WERI-Rb-1 (cell line): ENCODE measurements at regions not wholly inside any gene's neighbourhood (a gene's known extent, or its start where the extent isn't known, plus 50 kb on each side); places are given as distances from the start of the nearest gene placed in this dataset.
"Not testable (repeated sequence)": the region's sequence is repeated elsewhere in the genome, so short reads cannot be mapped to it uniquely, and the experiment has no call there.

Experiments used
- DNase-seq: peaks from one replicate; pipeline ENCODE4 v3.0.0-alpha.2; 2020
- H3K27ac ChIP-seq: fragments of 250-450 bp; sonication (Bioruptor Pico); 2 replicates; pipeline ENCODE4 v1.5.1; 2020; ENCODE audit warnings: mild to moderate bottlenecking, moderate library complexity
- H3K27me3 ChIP-seq: fragments of 250-450 bp; sonication (Bioruptor Pico); 2 replicates; pipeline ENCODE4 v1.5.1; 2021; ENCODE audit warnings: mild to moderate bottlenecking, low read depth, moderate library complexity; ENCODE audit not compliant: insufficient read depth, severe bottlenecking
- H3K36me3 ChIP-seq: fragments of 250-450 bp; sonication (Bioruptor Pico); 2 replicates; pipeline ENCODE4 v1.5.1; 2020; ENCODE audit warnings: mild to moderate bottlenecking, moderate library complexity
- H3K4me3 ChIP-seq: 2 replicates; pipeline ENCODE4 v1.5.1; 2011; ENCODE audit warnings: low read depth, mild to moderate bottlenecking, control low read depth, low read length
- H3K9me3 ChIP-seq: fragments of 250-450 bp; sonication (Bioruptor Pico); 2 replicates; pipeline ENCODE4 v1.5.1; 2021; ENCODE audit warnings: mild to moderate bottlenecking, moderate library complexity; ENCODE audit not compliant: severe bottlenecking
- TF ChIP-seq, protein P1 (sequence below): IDR thresholded peaks from 2 replicates; pipeline ENCODE4 v1.5.1; 2011; ENCODE audit warnings: low read depth, mild to moderate bottlenecking, control low read depth, inconsistent platforms, low read length

- Histone ChIP-seq H3K4me3 (no peak overlapping the region), H3K9me3 (no peaks in the 10 kb centered on the region), H3K27ac (no peak overlapping the region), H3K36me3 (no peaks in the 10 kb centered on the region), H3K27me3 (no peaks in the 10 kb centered on the region)
- TF ChIP-seq, protein P1, sequence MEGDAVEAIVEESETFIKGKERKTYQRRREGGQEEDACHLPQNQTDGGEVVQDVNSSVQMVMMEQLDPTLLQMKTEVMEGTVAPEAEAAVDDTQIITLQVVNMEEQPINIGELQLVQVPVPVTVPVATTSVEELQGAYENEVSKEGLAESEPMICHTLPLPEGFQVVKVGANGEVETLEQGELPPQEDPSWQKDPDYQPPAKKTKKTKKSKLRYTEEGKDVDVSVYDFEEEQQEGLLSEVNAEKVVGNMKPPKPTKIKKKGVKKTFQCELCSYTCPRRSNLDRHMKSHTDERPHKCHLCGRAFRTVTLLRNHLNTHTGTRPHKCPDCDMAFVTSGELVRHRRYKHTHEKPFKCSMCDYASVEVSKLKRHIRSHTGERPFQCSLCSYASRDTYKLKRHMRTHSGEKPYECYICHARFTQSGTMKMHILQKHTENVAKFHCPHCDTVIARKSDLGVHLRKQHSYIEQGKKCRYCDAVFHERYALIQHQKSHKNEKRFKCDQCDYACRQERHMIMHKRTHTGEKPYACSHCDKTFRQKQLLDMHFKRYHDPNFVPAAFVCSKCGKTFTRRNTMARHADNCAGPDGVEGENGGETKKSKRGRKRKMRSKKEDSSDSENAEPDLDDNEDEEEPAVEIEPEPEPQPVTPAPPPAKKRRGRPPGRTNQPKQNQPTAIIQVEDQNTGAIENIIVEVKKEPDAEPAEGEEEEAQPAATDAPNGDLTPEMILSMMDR = no peak
- no peak for DNase-seq
Measured at GRCh38 chr10:114720685-114721278, 62.7 kb upstream of the ABLIM1 start.

GRCh38 chr10:114722136-114722535 lies 64.1 kb upstream of the ABLIM1 start:
- not testable (repeated sequence) for H3K27me3 ChIP-seq, DNase-seq, H3K36me3 ChIP-seq, H3K4me3 ChIP-seq, H3K9me3 ChIP-seq, H3K27ac ChIP-seq

DNA sequence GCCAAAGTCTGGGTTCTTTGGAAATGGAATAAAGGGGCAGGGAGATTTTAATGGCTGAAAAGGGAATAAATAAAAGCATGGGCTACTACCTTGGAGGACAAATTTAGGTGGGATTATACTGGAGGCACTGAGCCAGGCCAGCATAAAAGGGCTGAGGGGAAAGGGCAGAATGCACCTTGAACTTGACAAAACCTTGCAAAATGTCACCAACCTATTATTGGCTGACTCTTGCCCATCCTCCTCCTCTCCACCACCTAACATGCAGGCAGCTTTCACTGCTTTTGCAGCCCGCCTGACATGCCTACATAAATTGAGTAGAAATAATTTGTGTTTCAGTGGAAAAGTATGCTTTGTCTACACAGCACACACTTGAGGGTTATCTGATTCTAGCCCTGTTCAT lies 65.3 kb upstream of the ABLIM1 start:
- no peaks in the 10 kb centered on the region for H3K9me3 ChIP-seq
- no peak overlapping the region for H3K27ac ChIP-seq
- no peaks in the 10 kb centered on the region for H3K36me3 ChIP-seq
- DNase-seq = no peak
- no peak overlapping the region for H3K4me3 ChIP-seq
- TF ChIP-seq, protein P1 = no peak
- no peaks in the 10 kb centered on the region for H3K27me3 ChIP-seq

DNA sequence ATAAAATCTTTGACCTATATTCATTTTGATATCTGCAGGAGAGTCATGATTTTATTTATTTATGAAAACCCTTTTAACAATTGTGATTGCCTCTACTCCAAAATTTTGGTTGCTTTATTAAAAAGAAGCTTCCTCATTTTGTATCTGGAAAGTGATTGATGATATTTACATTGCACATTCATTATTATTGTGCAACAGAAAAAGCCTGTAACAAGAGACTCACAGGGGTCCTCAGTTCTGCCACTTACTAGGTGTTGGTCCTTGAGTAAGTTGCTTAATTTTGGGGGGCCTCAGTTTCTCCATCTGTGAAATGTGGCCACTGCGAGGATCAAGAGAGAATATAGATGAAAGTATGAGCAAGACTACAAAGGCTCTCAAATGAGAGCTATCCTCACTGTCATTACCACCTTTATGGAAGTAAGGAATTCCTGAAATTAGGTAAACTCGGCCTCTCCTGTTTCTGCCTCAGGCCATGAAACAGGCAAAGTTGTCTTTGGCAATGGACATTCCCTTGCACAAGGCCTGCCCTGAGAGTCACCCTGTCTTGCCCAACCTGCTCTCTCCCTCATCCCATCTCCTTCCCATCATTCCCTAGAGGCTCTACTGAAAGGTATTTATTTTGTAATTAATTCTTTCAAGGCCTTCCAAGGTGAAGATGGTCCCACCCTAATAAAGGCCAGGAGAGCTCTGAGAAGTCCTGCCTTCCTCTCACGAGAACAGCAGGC lies 66.1 kb upstream of the ABLIM1 start:
- Histone ChIP-seq H3K27ac (no peak overlapping the region), H3K4me3 (no peak overlapping the region), H3K36me3 (no peaks in the 10 kb centered on the region), H3K9me3 (no peaks in the 10 kb centered on the region), H3K27me3 (no peaks in the 10 kb centered on the region)
- TF ChIP-seq, protein P1 = no peak
- DNase-seq = no peak

DNA sequence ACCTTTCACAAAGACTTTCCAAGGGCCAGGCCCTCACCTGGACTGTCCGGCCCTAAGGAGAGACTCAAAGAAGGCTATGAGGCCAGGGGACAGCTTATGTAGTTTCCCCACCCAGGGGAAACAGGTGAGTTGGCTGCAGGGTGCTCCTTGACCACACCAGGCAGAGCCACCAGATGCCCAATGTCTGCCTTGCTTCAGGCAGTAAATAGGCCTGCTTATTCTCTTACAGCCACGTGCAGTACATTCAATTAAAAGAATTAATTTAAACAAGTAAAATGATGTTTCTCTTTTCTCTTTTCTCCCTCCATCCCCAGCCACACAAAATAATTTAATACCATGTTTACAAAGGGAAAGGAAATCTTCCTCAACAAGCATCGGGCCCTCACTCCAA lies 66.6 kb upstream of the ABLIM1 start:
- no peak overlapping the region for H3K27ac ChIP-seq

GRCh38 chr10:114726820-114727271 lies 68.8 kb upstream of the ABLIM1 start:
- no peak overlapping the region for H3K4me3 ChIP-seq
- no peak for DNase-seq
- TF ChIP-seq, protein P1 = no peak
- H3K27me3 ChIP-seq = no peaks in the 10 kb centered on the region
- no peak overlapping the region for H3K27ac ChIP-seq
- no peaks in the 10 kb centered on the region for H3K36me3 ChIP-seq
- H3K9me3 ChIP-seq = no peaks in the 10 kb centered on the region

More for the DNA sequence above, 66.6 kb upstream of the ABLIM1 start:
- H3K4me3 ChIP-seq = no peak overlapping the region
- H3K27me3 ChIP-seq = no peaks in the 10 kb centered on the region
- H3K9me3 ChIP-seq = no peaks in the 10 kb centered on the region
- H3K36me3 ChIP-seq = no peaks in the 10 kb centered on the region
- no peak for DNase-seq
- TF ChIP-seq, protein P1 = no peak
